ENCODE measurements at regions not wholly inside any gene's neighbourhood (a gene's known extent, or its start where the extent isn't known, plus 50 kb on each side); places are given as distances from the start of the nearest gene placed in this dataset.

GRCh38 chr2:82412021-82412420 is 2047.1 kb downstream of the SUCLG1 start:
- Histone ChIP-seq H3K4me3 (ENCODE audit: low read depth, low read length) (no peak overlapping the region), H3K36me3 (ENCODE audit: control insufficient read depth in 2 of 2, insufficient read depth in 1 of 2, low read length in 2 of 2) (no peaks in the 10 kb centered on the region), H3K4me1 (ENCODE audit: control insufficient read depth, insufficient read depth, low read length) (no peaks in the 10 kb centered on the region), H3K27ac (ENCODE audit: extremely low read depth, low read depth, low read length) (no peak overlapping the region), H3K9me3 (ENCODE audit: control insufficient read depth, insufficient read depth, low read depth, low read length) (no peaks in the 10 kb centered on the region)
- TF ChIP-seq ZBTB8A (tag by site-specific recombination; IDR thresholded peaks at IDR 0.05) (no peak), ZNF777 (tag by site-specific recombination; IDR thresholded peaks at IDR 0.05; ENCODE audit: borderline replicate concordance) (no peak), ZNF140 (tag by site-specific recombination; IDR thresholded peaks at IDR 0.05) (no peak), ZNF362 (tag by site-specific recombination; IDR thresholded peaks at IDR 0.05) (no peak), ZSCAN16 (tag by site-specific recombination; IDR thresholded peaks at IDR 0.05) (no peak), KLF8 (tag by site-specific recombination; IDR thresholded peaks at IDR 0.05) (no peak), SP2 (tag by site-specific recombination; IDR thresholded peaks at IDR 0.05) (no peak), FEZF1 (tag by site-specific recombination; IDR thresholded peaks at IDR 0.05) (no peak), ZNF16 (tag by site-specific recombination; IDR thresholded peaks at IDR 0.05; ENCODE audit: low read depth) (no peak), ZBTB17 (tag by site-specific recombination; IDR thresholded peaks at IDR 0.05) (no peak), ZNF670 (tag by site-specific recombination; IDR thresholded peaks at IDR 0.05; ENCODE audit: low read depth) (no peak), KLF10 (tag by site-specific recombination; IDR thresholded peaks at IDR 0.05) (no peak), ZNF335 (tag by site-specific recombination; conservative IDR thresholded peaks at IDR 0.05) (no peak), ZBTB7A (tag by site-specific recombination; IDR thresholded peaks at IDR 0.05; ENCODE audit: low read depth) (no peak), SCRT1 (tag by site-specific recombination; IDR thresholded peaks at IDR 0.05; ENCODE audit: borderline replicate concordance) (no peak), ZNF157 (tag by site-specific recombination; IDR thresholded peaks at IDR 0.05) (no peak), SCRT2 (tag by site-specific recombination; IDR thresholded peaks at IDR 0.05) (no peak)
- TF ChIP-seq, protein P1, sequence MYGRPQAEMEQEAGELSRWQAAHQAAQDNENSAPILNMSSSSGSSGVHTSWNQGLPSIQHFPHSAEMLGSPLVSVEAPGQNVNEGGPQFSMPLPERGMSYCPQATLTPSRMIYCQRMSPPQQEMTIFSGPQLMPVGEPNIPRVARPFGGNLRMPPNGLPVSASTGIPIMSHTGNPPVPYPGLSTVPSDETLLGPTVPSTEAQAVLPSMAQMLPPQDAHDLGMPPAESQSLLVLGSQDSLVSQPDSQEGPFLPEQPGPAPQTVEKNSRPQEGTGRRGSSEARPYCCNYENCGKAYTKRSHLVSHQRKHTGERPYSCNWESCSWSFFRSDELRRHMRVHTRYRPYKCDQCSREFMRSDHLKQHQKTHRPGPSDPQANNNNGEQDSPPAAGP (tag by site-specific recombination; IDR thresholded peaks at IDR 0.05), result no peak
- ChIA-PET POLR2A (no interaction called here), CTCF (no interaction called here)

DNA sequence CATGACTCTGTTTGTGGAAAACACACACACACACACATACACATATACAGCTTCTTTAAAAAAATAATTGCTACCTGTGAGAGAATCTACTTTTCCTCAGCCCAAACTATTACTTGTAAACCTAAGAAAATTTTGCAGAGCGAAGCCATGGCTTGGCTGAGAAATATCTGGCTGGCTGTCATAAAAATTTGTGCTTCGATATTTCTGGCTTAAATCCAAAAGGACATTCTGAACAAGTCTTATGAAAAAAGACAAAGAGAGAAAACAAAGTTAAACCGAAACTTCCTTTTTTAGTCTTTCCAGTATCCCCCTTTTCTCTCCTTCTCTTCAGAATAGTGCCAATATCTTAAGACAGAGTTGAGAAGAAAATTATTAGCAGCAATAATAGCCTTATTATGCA is 2048.0 kb downstream of the SUCLG1 start:
- Histone ChIP-seq H3K9me3 (ENCODE audit: control insufficient read depth, insufficient read depth, low read depth, low read length) (no peaks in the 10 kb centered on the region), H3K36me3 (ENCODE audit: control insufficient read depth in 2 of 2, insufficient read depth in 1 of 2, low read length in 2 of 2) (no peaks in the 10 kb centered on the region), H3K27ac (ENCODE audit: extremely low read depth, low read depth, low read length) (no peak overlapping the region), H3K4me1 (ENCODE audit: control insufficient read depth, insufficient read depth, low read length) (no peaks in the 10 kb centered on the region), H3K4me3 (ENCODE audit: low read depth, low read length) (no peak overlapping the region)
- POLR2A ChIA-PET, result no interaction called here
- TF ChIP-seq ZNF558 (tag by site-specific recombination; IDR thresholded peaks at IDR 0.05) (no peak), ZNF843 (tag by site-specific recombination; IDR thresholded peaks at IDR 0.05) (no peak), ZNF341 (tag by site-specific recombination; IDR thresholded peaks at IDR 0.05; ENCODE audit: low read depth) (no peak), ZNF571 (tag by site-specific recombination; IDR thresholded peaks at IDR 0.05) (no peak), KLF16 (tag by site-specific recombination; IDR thresholded peaks at IDR 0.05) (no peak), MYNN (tag by site-specific recombination; IDR thresholded peaks at IDR 0.05; ENCODE audit: borderline replicate concordance) (no peak)
- CTCF ChIA-PET, result interaction anchor here (0.7 kb wide), 1 partner anchor 42 kb away, joined by 5 read pairs; no protein-coding TSS in a partner anchor

- Histone ChIP-seq H3K36me3 (ENCODE audit: control insufficient read depth in 2 of 2, insufficient read depth in 1 of 2, low read length in 2 of 2) (no peaks in the 10 kb centered on the region), H3K4me3 (ENCODE audit: low read depth, low read length) (no peak overlapping the region), H3K9me3 (ENCODE audit: control insufficient read depth, insufficient read depth, low read depth, low read length) (no peaks in the 10 kb centered on the region), H3K27ac (ENCODE audit: extremely low read depth, low read depth, low read length) (no peak overlapping the region), H3K4me1 (ENCODE audit: control insufficient read depth, insufficient read depth, low read length) (no peaks in the 10 kb centered on the region)
- ChIA-PET CTCF (no interaction called here), POLR2A (no interaction called here)
- TF ChIP-seq TRIM28 (IDR thresholded peaks at IDR 0.05; ENCODE audit: borderline replicate concordance, low read length), result no peak
- TF ChIP-seq HOXA7 (CRISPR knock-in tag; IDR thresholded peaks at IDR 0.05; ENCODE audit: borderline replicate concordance), result no peak
- TF ChIP-seq KLF16 (tag by site-specific recombination; IDR thresholded peaks at IDR 0.05), result no peak
- TF ChIP-seq ZNF624 (tag by site-specific recombination; IDR thresholded peaks at IDR 0.05), result no peak
- TF ChIP-seq ZIC2 (tag by site-specific recombination; IDR thresholded peaks at IDR 0.05), result no peak
- TF ChIP-seq ZEB2 (tag by site-specific recombination; IDR thresholded peaks at IDR 0.05), result no peak
- no peak for TF ChIP-seq GLI2 (tag by site-specific recombination; IDR thresholded peaks at IDR 0.05; ENCODE audit: borderline replicate concordance, low read depth)
- no peak for TF ChIP-seq ZBTB26 (tag by site-specific recombination; optimal IDR thresholded peaks at IDR 0.05)
- TF ChIP-seq ELK4 (IDR thresholded peaks at IDR 0.05; ENCODE audit: borderline replicate concordance, low read depth, low read length), result no peak
- no peak for TF ChIP-seq ZNF37A (tag by site-specific recombination; IDR thresholded peaks at IDR 0.05)
These were observed 2063.5 kb downstream of the SUCLG1 start for GRCh38 chr2:82395531-82395930.

Data from HEK293 (cell line).